Activated T-helper 1 cell treated with anti-CD3 and anti-CD28 coated beads, Interleukin-12 subunit alpha, Interleukin-12 subunit beta, Interleukin-2, Interleukin-4 antibody, amounts not matched to agents 30 ng/mL and 10 ng/mL and 1 ng/mL, durations not matched to agents 14 hours and 24 hours and 36 hours (primary cell): ENCODE measurements at regions not wholly inside any gene's neighbourhood (a gene's known extent, or its start where the extent isn't known, plus 50 kb on each side); places are given as distances from the start of the nearest gene placed in this dataset.

ENCODE experiments used
- DNase-seq: peaks from one replicate; pipeline ENCODE4 v3.0.0; 2021; ENCODE audit warnings: low spot score
- H3K27ac Mint-ChIP-seq: one replicate; pipeline ENCODE4 v1.8.0; 2021; ENCODE audit warnings: mild to moderate bottlenecking, mixed read lengths
- H3K27me3 Mint-ChIP-seq: one replicate; pipeline ENCODE4 v1.8.0; 2022; ENCODE audit warnings: mild to moderate bottlenecking, moderate library complexity, mixed read lengths; ENCODE audit not compliant: insufficient read depth
- H3K36me3 Mint-ChIP-seq: one replicate; pipeline ENCODE4 v1.8.0; 2021; ENCODE audit warnings: low read depth, mixed read lengths
- H3K4me1 Mint-ChIP-seq: one replicate; pipeline ENCODE4 v1.8.0; 2021; ENCODE audit warnings: low read depth, mixed read lengths
- H3K4me3 Mint-ChIP-seq: one replicate; pipeline ENCODE4 v1.8.0; 2021; ENCODE audit warnings: mild to moderate bottlenecking, moderate library complexity, mixed read lengths
- H3K9me3 Mint-ChIP-seq: one replicate; pipeline ENCODE4 v1.8.0; 2021; ENCODE audit warnings: mixed read lengths
- intact Hi-C: fragments of 100-400 bp; cut with micrococcal nuclease; formaldehyde crosslinking; loops from one replicate; pipeline ENCODE4 v1.15.1; 2024

DNA sequence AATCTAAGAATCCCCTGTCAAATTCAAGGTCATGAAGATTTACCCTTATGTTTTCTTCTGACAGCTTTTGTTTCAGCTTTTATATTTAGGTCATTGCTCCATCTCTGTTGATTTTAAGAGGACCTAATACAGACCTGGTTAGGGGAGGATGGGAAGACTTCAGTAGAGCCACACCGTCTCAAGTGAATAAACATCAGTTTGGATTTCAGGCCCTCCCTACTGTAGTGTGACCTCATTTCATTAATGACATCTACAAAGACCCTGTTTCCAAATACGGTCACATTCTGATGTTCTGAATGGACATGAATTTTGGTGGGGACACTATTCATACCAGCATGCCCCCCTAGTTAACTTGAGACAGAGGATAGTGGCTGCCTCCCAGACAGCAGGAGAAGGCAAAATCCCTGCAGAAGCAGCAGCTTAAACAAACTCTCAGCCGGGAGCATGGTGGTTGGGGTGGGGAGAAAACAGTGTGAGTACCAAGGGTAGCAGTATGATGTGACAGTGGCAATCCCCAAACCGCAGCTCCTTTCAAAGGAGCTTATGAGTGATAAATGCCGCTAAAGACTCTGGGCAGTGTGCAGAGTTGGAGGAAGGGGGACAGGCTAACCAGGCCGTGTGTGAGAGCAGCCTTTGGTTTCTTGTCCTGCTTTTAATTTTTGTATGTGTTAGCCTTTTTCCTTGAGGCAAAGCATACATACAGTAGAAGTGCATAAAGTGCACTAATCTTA, 65.9 kb upstream of the TNP1 start:
- no peak for DNase-seq
- H3K27me3 Mint-ChIP-seq, result peaks cover 22% of the 10 kb centered on the region
- no peaks in the 10 kb centered on the region for H3K9me3 Mint-ChIP-seq
- intact Hi-C loops, result no loop called here
- H3K27ac Mint-ChIP-seq, result no peak overlapping the region
- H3K36me3 Mint-ChIP-seq, result no peaks in the 10 kb centered on the region
- H3K4me1 Mint-ChIP-seq, result no peaks in the 10 kb centered on the region
- no peak overlapping the region for H3K4me3 Mint-ChIP-seq

DNA sequence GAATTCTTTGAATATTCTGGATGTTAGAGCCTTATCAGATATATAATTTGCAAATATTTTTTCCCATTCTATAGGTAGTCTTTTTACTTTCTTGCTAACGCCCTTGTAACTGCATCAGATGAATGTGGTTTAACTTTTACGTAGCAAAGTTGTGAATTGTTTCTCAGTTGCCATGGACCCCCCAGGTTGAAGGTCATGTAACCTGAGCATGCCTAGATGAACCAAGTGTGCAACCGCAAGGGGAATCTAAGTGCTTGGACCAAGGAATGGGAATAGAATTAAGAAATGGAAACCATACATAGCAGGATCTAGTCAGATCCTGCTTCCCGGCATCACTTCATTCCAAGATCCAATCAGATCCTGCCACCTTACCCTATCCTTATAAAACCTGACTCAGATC, 65.1 kb upstream of the TNP1 start:
- no peak overlapping the region for H3K27ac Mint-ChIP-seq
- H3K27me3 Mint-ChIP-seq, result peaks cover 22% of the 10 kb centered on the region
- H3K4me3 Mint-ChIP-seq, result no peak overlapping the region
- intact Hi-C loops, result no loop called here
- DNase-seq, result no peak
- H3K4me1 Mint-ChIP-seq, result no peaks in the 10 kb centered on the region
- no peaks in the 10 kb centered on the region for H3K9me3 Mint-ChIP-seq
- H3K36me3 Mint-ChIP-seq, result no peaks in the 10 kb centered on the region

DNA sequence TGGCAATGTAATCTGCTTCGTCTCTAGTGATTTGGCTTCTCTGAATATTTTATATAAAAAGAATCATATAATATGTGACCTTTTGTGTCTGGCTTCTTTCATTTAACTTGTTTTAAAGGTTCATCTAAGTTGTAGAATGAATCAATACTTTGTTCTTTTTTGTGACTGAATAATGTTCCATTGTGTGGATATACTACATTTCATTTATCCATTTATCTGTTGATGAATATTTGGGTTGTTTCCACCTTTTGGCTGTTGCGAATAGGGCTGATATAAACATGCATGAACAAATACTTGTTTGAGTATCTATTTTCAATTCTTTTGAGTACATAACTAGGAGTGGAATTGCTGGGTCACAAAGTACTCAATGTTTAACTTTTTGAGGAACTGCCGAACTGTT, 63.8 kb upstream of the TNP1 start:
- no peaks in the 10 kb centered on the region for H3K4me1 Mint-ChIP-seq
- H3K27me3 Mint-ChIP-seq, result peaks cover 18% of the 10 kb centered on the region
- DNase-seq, result no peak
- H3K27ac Mint-ChIP-seq, result no peak overlapping the region
- no peak overlapping the region for H3K4me3 Mint-ChIP-seq
- intact Hi-C loops, result no loop called here
- H3K9me3 Mint-ChIP-seq, result no peaks in the 10 kb centered on the region
- H3K36me3 Mint-ChIP-seq, result no peaks in the 10 kb centered on the region

DNA sequence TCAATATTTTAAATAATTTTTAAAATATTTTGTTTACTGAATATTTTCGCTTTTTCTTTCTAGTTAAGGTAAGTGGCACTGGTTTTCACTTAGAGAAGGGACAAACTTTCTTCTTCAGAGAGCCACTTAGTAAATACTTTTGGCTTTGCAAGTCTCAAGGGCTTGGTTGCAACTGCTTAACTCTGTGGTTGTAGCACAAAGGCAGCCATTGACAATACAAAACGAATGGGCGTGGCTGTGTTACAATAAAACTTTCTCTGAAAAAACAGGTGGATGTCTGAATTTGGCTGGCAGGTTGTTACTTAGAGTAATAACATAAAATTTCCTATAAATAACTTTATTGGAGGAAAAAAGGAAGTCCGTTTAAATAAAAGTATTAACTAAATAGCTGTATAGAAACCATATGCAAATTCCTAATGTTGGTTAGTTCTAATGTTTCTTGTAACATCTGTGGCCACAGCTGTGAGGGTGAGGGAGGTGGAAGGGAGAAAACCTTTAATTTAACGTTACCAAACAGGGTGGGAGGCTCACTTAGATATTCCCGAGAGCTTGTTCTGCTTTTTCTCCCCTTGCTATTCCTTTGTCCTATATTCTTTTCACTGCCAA, 62.4 kb upstream of the TNP1 start:
- no peaks in the 10 kb centered on the region for H3K36me3 Mint-ChIP-seq
- no peak overlapping the region for H3K4me3 Mint-ChIP-seq
- intact Hi-C loops, result no loop called here
- no peak overlapping the region for H3K27ac Mint-ChIP-seq
- peaks cover 18% of the 10 kb centered on the region for H3K27me3 Mint-ChIP-seq
- H3K4me1 Mint-ChIP-seq, result no peaks in the 10 kb centered on the region
- H3K9me3 Mint-ChIP-seq, result no peaks in the 10 kb centered on the region
- DNase-seq, result no peak

DNA sequence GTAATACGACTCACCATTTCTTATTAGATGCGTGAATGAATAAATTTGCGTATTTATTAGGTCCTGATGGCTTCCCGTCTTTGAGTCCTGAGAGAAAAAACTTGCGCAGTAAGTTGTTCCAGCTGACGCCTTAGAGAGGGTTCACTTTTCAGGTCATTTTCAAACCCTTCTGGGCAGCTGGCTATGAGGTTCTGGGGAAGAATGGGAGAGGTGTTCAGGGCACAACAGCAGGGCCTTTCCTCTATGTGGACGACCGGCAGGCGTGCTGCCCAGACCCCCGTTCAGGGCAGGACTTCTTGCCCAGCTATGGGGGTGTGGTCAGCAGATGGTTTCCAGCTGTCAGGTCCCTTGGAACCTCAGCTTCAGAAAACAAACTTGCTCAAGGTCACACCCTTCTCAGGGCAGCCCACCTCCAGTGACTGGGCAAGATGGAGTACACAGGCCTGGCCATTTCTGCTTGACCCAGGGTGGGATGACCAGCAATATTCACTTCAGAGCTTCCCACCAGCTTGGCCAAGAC, 61.1 kb upstream of the TNP1 start:
- intact Hi-C loops, result no loop called here
- Mint-ChIP-seq H3K4me3 (no peak overlapping the region), H3K36me3 (no peaks in the 10 kb centered on the region), H3K4me1 (no peaks in the 10 kb centered on the region), H3K9me3 (no peaks in the 10 kb centered on the region), H3K27ac (no peak overlapping the region), H3K27me3 (peaks cover 15% of the 10 kb centered on the region)
- DNase-seq, result no peak

DNA sequence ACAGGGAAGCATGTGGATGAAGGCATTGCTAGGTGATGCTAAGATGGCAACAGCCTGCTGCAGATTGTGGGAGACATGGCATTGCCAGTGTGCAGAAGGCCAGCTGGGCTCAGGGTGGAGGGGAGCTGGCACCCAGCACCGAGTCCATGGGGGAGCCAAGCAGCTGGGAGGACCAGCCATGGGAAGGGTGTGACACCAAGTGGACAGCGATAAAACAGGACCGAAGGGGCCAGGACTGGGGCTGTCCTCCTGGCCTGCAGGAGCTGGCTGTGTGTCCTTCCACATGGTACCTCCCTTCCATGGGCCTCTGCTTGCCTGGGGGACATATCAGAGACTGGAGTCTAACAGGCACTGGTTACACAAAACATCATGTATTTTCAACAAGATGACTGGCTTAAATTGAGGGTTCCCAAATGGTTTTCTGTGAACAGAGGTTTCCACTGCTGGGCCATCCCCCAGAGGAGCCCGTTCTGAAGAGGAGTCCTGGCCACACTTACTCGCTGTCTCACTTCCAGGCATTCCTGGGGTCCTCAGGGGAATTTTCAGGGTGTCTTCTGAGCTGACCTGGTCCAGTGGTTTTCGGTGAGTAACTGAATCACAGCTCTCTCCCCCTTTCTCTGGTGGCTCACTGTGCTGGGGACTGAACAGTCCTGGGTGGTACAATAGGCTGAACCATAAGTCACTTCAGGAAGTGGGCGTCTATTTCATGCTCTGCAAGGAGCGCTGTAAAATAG, 60.4 kb upstream of the TNP1 start:
- Mint-ChIP-seq H3K9me3 (no peaks in the 10 kb centered on the region), H3K4me1 (no peaks in the 10 kb centered on the region), H3K36me3 (no peaks in the 10 kb centered on the region), H3K27me3 (peaks cover 15% of the 10 kb centered on the region), H3K4me3 (no peak overlapping the region), H3K27ac (no peak overlapping the region)
- intact Hi-C loops, result no loop called here
- DNase-seq, result no peak

DNA sequence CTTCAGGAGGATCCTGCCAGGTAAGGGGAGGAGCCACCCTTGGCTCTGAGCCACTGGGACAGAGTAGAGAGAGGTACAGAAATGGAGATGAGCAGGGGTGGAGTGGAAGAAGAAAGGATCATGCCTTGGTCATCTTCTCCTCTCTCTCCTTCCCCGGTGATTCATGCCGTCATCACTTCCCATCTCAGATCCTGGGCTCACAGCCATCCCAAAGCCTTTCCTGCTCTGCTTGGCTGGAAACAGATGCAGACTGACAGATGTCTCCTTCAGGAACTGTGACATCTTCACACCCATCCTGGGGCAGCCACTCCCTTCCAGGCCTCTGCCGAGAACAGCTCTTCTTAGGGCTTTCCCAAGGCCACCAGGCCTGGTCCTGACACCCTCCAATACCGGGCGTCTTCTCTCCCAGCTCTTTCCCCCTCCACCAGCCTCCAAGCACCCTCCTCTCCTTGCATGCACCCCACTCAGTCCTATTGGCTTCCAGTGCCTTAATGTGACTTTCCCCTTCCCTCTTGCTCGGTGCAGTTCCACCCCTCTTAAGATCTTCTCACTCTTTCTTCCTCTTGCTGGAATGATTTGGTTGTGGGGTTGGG, 58.3 kb upstream of the TNP1 start:
- H3K9me3 Mint-ChIP-seq, result no peaks in the 10 kb centered on the region
- no peaks in the 10 kb centered on the region for H3K4me1 Mint-ChIP-seq
- no peak for DNase-seq
- intact Hi-C loops, result no loop called here
- no peaks in the 10 kb centered on the region for H3K36me3 Mint-ChIP-seq
- no peak overlapping the region for H3K4me3 Mint-ChIP-seq
- H3K27ac Mint-ChIP-seq, result no peak overlapping the region
- H3K27me3 Mint-ChIP-seq, result peaks cover 2% of the 10 kb centered on the region

DNA sequence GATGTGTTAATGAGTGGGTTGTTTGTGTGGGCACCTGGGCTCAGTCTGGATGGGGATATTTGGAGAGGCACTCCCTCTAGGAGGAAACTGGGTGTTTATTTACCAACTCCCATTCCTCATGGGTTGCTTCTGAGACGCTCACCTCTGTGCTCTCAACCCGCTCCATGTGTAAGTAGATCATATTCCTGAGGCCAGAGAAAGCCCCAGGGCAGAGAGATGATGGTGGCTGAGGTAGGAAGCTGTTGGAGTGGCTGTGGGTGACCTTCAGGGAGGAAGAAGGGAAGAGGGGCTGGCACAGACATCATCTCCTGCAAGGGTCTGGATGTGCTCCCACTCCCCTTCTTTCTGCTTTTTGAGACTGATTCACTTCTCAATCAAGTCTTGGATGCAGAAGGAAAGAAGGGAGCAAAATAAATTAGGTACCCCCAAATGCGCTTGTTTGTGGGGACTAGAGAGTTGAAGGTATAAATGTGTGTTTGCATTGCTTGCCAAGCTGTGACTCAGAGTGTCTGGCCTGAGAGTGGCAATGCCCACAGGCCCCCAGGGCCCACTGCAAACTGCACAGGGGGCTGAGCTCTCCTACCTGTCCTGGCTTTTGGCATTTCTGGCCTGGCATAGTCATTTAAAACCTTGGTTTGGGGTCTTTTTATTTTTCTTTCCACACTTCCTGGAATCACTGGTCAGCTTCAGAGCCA, 57.2 kb upstream of the TNP1 start:
- no peak overlapping the region for H3K4me3 Mint-ChIP-seq
- H3K27me3 Mint-ChIP-seq, result peaks cover 2% of the 10 kb centered on the region
- no peaks in the 10 kb centered on the region for H3K9me3 Mint-ChIP-seq

DNA sequence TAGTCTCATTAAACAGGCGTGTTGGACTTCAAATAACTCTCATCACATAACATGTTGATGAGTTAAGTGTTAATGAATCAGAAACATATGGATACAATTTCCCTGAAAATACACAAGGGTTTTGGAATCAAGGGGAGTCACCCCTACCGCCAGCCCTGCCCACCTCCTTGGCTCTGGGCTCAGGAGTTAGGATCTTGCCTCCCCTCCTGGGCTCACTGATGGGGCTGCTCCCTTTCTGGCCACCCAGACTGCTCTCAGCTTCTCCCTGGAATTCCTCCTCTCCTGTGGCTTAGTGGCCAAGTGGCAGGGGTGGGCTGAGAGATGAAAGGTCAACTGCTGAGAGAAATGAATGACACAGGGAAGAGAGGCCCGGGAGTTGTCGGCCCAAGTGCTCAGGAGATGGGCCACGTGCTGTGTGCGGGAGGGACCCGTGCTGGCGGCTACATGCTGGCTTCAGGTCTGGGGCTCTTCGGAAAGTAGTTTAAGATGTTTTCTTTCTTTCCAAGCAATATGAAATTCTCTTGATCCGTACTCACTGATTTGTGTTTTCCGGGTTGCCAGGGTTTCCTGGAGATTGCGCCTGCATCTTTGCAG, 55.8 kb upstream of the TNP1 start:
- Mint-ChIP-seq H3K4me1 (no peaks in the 10 kb centered on the region), H3K27ac (no peak overlapping the region), H3K36me3 (no peaks in the 10 kb centered on the region), H3K4me3 (no peak overlapping the region), H3K27me3 (peaks cover 2% of the 10 kb centered on the region), H3K9me3 (no peaks in the 10 kb centered on the region)
- intact Hi-C loops, result no loop called here
- no peak for DNase-seq

More for the DNA sequence above, 57.2 kb upstream of the TNP1 start:
- intact Hi-C loops, result no loop called here
- Mint-ChIP-seq H3K36me3 (no peaks in the 10 kb centered on the region), H3K4me1 (no peaks in the 10 kb centered on the region), H3K27ac (no peak overlapping the region)
- DNase-seq, result no peak

DNA sequence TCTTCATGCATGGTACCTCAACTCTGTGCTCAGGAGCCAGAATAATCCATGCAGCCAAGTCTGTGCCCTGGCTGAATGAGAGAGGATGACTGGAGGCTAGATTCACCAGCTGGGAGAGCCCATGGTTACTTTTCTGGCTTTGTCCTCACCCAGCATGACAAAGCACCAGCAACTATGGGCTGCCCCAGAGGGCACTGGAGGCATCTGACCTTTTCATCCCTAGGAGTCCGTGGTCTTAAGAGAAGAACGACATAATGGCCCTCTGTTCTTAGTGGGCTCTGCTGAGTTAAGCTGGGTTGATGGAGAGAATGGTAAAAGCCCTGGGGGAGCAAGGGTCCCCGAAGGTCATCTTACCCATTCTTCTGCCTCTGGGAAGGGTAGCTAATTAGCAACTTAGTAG, 54.6 kb upstream of the TNP1 start:
- H3K9me3 Mint-ChIP-seq, result no peaks in the 10 kb centered on the region
- H3K4me1 Mint-ChIP-seq, result no peaks in the 10 kb centered on the region
- H3K36me3 Mint-ChIP-seq, result no peaks in the 10 kb centered on the region
- intact Hi-C loops, result no loop called here
- no peak overlapping the region for H3K4me3 Mint-ChIP-seq
- peaks cover 2% of the 10 kb centered on the region for H3K27me3 Mint-ChIP-seq
- H3K27ac Mint-ChIP-seq, result no peak overlapping the region
- DNase-seq, result no peak

DNA sequence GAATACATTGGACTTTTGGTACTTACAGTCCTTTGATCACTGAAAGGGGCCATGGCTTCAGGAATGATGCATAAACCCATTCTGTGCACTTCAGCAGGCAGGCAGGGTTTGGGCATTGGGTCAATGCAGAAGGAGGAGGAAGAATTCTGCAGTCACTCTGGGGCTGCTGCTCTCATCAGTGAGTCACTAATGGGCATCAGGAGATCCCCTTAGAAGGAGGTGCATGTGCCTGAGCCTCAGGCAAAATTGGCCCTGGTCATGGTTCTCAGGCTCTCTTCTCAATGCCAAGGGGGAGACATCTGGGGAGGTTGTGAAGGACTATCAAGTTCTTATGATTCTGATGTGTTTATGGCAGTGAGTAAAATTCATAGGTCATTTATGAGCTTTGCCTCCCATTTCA, 52.0 kb upstream of the TNP1 start:
- Mint-ChIP-seq H3K4me3 (no peak overlapping the region), H3K27ac (no peak overlapping the region), H3K36me3 (no peaks in the 10 kb centered on the region), H3K9me3 (no peaks in the 10 kb centered on the region), H3K27me3 (peaks cover 3% of the 10 kb centered on the region), H3K4me1 (no peaks in the 10 kb centered on the region)
- intact Hi-C loops, result no loop called here
- no peak for DNase-seq

DNA sequence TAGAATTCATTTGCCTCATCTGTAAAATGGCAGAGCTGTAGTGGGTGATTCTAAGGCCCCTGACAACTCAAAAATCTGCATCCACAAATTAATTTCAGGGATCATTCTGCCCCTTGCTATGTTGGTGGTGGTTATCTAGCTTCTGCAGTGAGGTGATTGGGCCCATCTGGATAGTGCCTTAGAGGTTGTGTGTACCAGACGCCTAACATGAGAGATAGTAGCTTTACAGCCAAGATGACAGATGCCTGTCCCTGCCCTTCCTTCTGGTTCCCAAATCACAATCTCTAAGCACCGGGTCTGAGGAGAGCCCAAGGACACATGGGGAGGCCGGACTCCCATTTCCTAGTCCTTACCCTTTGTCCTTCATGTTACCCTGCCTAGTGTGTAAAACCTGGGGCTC, 51.1 kb upstream of the TNP1 start:
- H3K4me3 Mint-ChIP-seq, result no peak overlapping the region
- H3K4me1 Mint-ChIP-seq, result no peaks in the 10 kb centered on the region
- H3K9me3 Mint-ChIP-seq, result no peaks in the 10 kb centered on the region
- no peaks in the 10 kb centered on the region for H3K36me3 Mint-ChIP-seq
- no peak for DNase-seq
- no peak overlapping the region for H3K27ac Mint-ChIP-seq
- peaks cover 1% of the 10 kb centered on the region for H3K27me3 Mint-ChIP-seq
- intact Hi-C loops, result no loop called here
